ENCODE measurements at regions not wholly inside any gene's neighbourhood (a gene's known extent, or its start where the extent isn't known, plus 50 kb on each side); places are given as distances from the start of the nearest gene placed in this dataset.

GRCh38 chr5:175236176-175236575 lies 207.8 kb downstream of the DRD1 start:
- WGBS, 2 experiments (ENCODE audit: insufficient coverage in 1 of 2, insufficient read length in 1 of 2): 78 to 83% methylated on average over 6 of the region's 6 CpGs
- no peaks in the 10 kb centered on the region for H3K4me1 Mint-ChIP-seq
- no peak for TF ChIP-seq CTCF (conservative IDR thresholded peaks at IDR 0.05)
- no peak overlapping the region for H3K27ac Mint-ChIP-seq
- H3K27ac ChIP-seq (ENCODE audit: low read depth, low read length): no peak overlapping the region
- no peaks in the 10 kb centered on the region for H3K27me3 ChIP-seq (ENCODE audit: control insufficient read depth, insufficient read depth, low read length, poor library complexity, severe bottlenecking)
- no peaks in the 10 kb centered on the region for H3K36me3 ChIP-seq (ENCODE audit: control insufficient read depth, insufficient read depth, low read length)
- no peak for DNase-seq
- H3K4me1 ChIP-seq (ENCODE audit: control insufficient read depth, insufficient read depth, low read length): no peaks in the 10 kb centered on the region
- no peak overlapping the region for H3K9ac ChIP-seq (ENCODE audit: extremely low read depth, low read length, poor library complexity, severe bottlenecking)
- H3K9me3 ChIP-seq (ENCODE audit: control insufficient read depth, low read length): no peaks in the 10 kb centered on the region
- peaks cover 23% of the 10 kb centered on the region for H3K27me3 Mint-ChIP-seq (ENCODE audit: insufficient read depth)
- H3K9me3 Mint-ChIP-seq: no peaks in the 10 kb centered on the region
- no peak overlapping the region for H3K4me3 ChIP-seq (ENCODE audit: low read length)
- no peak overlapping the region for H3K4me3 Mint-ChIP-seq
- H3K36me3 Mint-ChIP-seq (ENCODE audit: low read depth): no peaks in the 10 kb centered on the region

GRCh38 chr5:175235251-175235960 lies 208.6 kb downstream of the DRD1 start:
- Histone ChIP-seq H3K36me3 (ENCODE audit: control insufficient read depth, insufficient read depth, low read length) (no peaks in the 10 kb centered on the region), H3K9ac (ENCODE audit: extremely low read depth, low read length, poor library complexity, severe bottlenecking) (no peak overlapping the region), H3K4me3 (ENCODE audit: low read length) (no peak overlapping the region), H3K4me1 (ENCODE audit: control insufficient read depth, insufficient read depth, low read length) (no peaks in the 10 kb centered on the region), H3K9me3 (ENCODE audit: control insufficient read depth, low read length) (no peaks in the 10 kb centered on the region), H3K27me3 (ENCODE audit: control insufficient read depth, insufficient read depth, low read length, poor library complexity, severe bottlenecking) (no peaks in the 10 kb centered on the region), H3K27ac (ENCODE audit: low read depth, low read length) (no peak overlapping the region)
- Mint-ChIP-seq H3K27me3 (ENCODE audit: insufficient read depth) (peaks cover 25% of the 10 kb centered on the region), H3K27ac (no peak overlapping the region), H3K36me3 (ENCODE audit: low read depth) (no peaks in the 10 kb centered on the region), H3K4me3 (no peak overlapping the region), H3K4me1 (no peaks in the 10 kb centered on the region), H3K9me3 (no peaks in the 10 kb centered on the region)
- DNase-seq: no peak
- WGBS, 2 experiments (ENCODE audit: insufficient coverage in 1 of 2, insufficient read length in 1 of 2): 89 to 90% methylated on average over 5 to 9 of the region's 9 CpGs
- no peak for TF ChIP-seq CTCF (conservative IDR thresholded peaks at IDR 0.05)

GRCh38 chr5:175230299-175230698 lies 213.7 kb downstream of the DRD1 start:
- H3K27ac Mint-ChIP-seq: no peak overlapping the region
- no peak for TF ChIP-seq CTCF (conservative IDR thresholded peaks at IDR 0.05)
- no peaks in the 10 kb centered on the region for H3K4me1 Mint-ChIP-seq
- Histone ChIP-seq H3K36me3 (ENCODE audit: control insufficient read depth, insufficient read depth, low read length) (no peaks in the 10 kb centered on the region), H3K27me3 (ENCODE audit: control insufficient read depth, insufficient read depth, low read length, poor library complexity, severe bottlenecking) (no peaks in the 10 kb centered on the region), H3K27ac (ENCODE audit: low read depth, low read length) (no peak overlapping the region), H3K9me3 (ENCODE audit: control insufficient read depth, low read length) (no peaks in the 10 kb centered on the region), H3K9ac (ENCODE audit: extremely low read depth, low read length, poor library complexity, severe bottlenecking) (no peak overlapping the region), H3K4me3 (ENCODE audit: low read length) (no peak overlapping the region), H3K4me1 (ENCODE audit: control insufficient read depth, insufficient read depth, low read length) (no peaks in the 10 kb centered on the region)
- H3K4me3 Mint-ChIP-seq: no peak overlapping the region
- DNase-seq: peak; percentile 22
- peaks cover 14% of the 10 kb centered on the region for H3K27me3 Mint-ChIP-seq (ENCODE audit: insufficient read depth)
- no peaks in the 10 kb centered on the region for H3K36me3 Mint-ChIP-seq (ENCODE audit: low read depth)
- WGBS, 2 experiments (ENCODE audit: insufficient coverage in 1 of 2, insufficient read length in 1 of 2): 66 to 75% methylated on average over 5 to 7 of the region's 7 CpGs
- no peaks in the 10 kb centered on the region for H3K9me3 Mint-ChIP-seq

Data from endodermal cell (in vitro differentiated cells).